ENCODE measurements at regions not wholly inside any gene's neighbourhood (a gene's known extent, or its start where the extent isn't known, plus 50 kb on each side); places are given as distances from the start of the nearest gene placed in this dataset.
"Not testable (repeated sequence)": the region's sequence is repeated elsewhere in the genome, so short reads cannot be mapped to it uniquely, and the experiment has no call there.

DNA sequence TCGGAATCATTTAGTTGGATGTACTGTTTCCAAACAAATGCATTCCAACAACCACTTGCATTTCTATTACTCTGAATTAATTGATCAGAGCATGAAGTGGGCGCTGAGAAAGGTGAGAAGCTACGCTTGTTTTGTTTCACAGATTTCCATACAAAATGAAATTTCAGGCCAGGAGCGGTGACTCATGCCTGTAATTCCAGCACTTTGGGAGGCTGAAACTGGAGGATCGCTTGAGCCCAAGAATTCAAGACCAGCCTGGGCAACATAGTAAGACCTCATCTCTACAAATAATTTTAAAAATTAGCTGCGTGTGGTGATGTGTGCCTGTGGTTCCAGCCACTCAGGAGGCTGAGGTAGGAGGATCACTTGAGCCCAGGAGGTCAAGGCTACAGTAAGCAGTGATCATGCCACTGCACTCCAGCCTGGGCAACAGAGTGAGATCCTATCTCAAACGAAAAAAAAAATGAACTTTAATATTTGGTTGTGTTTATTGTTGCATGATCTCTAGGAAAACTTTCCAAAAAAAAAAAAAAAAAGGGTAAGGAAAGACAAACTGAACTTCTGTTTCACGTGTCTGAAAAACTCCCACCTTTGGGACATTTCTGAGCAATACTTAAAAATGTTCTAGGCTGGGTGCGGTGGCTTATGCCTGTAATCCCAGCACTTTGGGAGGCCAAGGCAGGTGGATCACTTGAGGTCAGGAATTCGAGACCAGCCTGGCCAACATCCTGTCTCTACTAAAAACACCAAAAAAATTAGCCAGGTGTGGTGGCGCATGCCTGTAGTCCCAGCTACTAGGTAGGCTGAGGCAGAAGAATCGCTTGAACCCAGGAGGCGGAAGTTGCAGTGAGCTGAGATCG, 103.1 kb downstream of the TFAP2A start:
- not testable (repeated sequence) for H3K4me3 ChIP-seq (ENCODE audit: low read length); H3K9me3 ChIP-seq (ENCODE audit: low read depth, low read length); H3K4me1 ChIP-seq (ENCODE audit: insufficient read depth, low read length); H3K27me3 ChIP-seq (ENCODE audit: insufficient read depth, low read length)

DNA sequence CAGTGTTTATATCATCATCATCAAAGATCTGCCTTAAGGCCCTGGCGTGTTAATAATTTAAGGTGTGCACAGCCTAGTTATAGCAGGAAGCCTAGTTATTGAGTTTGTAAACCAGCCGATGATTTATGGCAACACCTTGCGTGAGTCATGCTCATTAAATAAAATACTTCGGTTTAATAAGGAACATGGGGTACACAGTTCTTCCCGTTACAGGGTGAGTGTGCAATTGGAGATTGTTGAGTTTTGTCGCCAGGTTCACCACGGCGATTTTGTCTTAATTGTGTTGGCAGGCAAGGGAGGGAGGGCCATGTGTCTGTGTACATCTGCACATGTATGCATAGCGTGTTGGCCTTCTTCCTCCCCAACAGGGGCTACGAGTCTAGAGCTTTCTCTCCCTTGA, 104.0 kb downstream of the TFAP2A start:
- no peaks in the 10 kb centered on the region for H3K27me3 ChIP-seq (ENCODE audit: insufficient read depth, low read length)

DNA sequence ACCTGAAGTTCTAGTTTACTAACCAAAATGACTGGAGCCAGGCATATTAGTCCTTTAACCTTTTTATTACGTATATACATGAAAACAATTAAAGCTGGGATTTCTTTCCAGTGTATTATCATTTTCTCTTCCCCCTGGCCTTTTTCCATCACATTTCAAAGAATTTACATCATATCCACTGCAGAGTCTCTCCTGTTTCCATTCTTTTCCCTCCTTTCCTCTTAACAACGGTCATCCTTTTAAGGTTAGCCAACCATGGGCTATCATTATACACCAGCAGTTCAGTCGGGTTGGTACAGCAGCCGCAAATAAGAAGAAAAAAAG, 104.6 kb downstream of the TFAP2A start:
- Histone ChIP-seq H3K9me3 (ENCODE audit: low read depth, low read length) (no peaks in the 10 kb centered on the region), H3K27me3 (ENCODE audit: insufficient read depth, low read length) (no peaks in the 10 kb centered on the region), H3K4me3 (ENCODE audit: low read length) (no peak overlapping the region), H3K4me1 (ENCODE audit: insufficient read depth, low read length) (no peaks in the 10 kb centered on the region)

More for the DNA sequence above, 104.0 kb downstream of the TFAP2A start:
- Histone ChIP-seq H3K4me3 (ENCODE audit: low read length) (no peak overlapping the region), H3K9me3 (ENCODE audit: low read depth, low read length) (no peaks in the 10 kb centered on the region), H3K4me1 (ENCODE audit: insufficient read depth, low read length) (no peaks in the 10 kb centered on the region)

DNA sequence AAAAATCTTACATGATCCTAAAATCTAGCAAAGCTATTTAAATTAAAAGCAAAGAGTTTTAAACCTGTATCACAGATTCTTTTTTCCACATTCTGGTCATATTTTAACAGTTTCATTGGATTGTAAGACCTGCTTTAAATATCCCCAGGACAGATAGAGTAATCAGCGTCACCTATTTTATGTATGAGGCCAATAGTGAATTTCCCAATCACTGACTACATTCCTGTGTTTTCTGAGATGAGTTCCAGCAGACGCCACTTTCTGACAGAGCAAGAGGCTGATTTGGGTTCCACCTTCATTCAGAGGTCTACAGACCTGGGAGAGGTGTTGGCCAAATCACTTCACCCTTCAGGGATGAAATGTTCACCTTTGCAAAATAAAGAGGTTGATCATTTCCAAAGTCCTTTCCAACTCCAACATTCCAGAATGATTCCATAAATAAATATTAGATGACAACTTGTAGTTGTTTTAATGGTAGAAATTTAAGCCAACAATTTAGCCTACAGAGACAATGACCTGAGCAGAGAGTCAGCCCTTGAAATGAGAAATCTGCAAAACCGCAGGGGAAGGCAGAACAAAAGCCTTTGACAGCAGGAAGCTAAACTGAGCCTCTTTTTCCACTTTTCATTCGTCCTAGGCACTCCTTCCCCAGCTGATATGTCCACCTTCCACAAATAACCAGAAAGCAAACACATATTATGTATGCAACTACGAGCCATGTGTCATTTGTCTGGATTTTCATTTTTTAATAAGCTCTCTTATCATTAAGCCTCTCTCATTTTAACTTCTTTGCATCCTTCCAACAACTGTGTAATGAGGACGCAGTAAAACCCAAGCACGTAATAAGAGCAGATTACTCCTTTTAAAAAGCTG, 105.2 kb downstream of the TFAP2A start:
- Histone ChIP-seq H3K4me3 (ENCODE audit: low read length) (no peak overlapping the region), H3K4me1 (ENCODE audit: insufficient read depth, low read length) (no peaks in the 10 kb centered on the region), H3K27me3 (ENCODE audit: insufficient read depth, low read length) (no peaks in the 10 kb centered on the region), H3K9me3 (ENCODE audit: low read depth, low read length) (no peaks in the 10 kb centered on the region)

DNA sequence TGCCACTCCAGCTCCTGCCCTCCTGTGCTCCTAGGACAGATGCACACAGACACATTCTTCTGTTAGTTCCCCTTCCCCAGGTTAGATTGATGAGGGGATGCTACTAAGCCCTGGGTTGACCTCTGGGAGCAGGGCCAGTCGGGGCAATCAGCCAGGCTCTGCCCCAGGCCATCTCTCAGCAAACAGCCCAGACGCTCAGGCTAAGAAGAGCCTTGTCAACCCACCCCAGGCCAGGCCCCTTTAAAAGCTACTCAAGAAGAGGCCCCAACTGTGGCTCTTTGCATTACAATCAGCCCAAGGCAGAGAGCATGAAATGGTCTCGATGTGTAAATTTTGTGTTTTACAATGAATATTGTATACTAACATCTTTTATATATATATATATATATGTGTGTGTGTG, 107.4 kb downstream of the TFAP2A start:
- no peaks in the 10 kb centered on the region for H3K9me3 ChIP-seq (ENCODE audit: low read depth, low read length)
- H3K27me3 ChIP-seq (ENCODE audit: insufficient read depth, low read length), result no peaks in the 10 kb centered on the region
- H3K4me1 ChIP-seq (ENCODE audit: insufficient read depth, low read length), result no peaks in the 10 kb centered on the region
- H3K4me3 ChIP-seq (ENCODE audit: low read length), result no peak overlapping the region

DNA sequence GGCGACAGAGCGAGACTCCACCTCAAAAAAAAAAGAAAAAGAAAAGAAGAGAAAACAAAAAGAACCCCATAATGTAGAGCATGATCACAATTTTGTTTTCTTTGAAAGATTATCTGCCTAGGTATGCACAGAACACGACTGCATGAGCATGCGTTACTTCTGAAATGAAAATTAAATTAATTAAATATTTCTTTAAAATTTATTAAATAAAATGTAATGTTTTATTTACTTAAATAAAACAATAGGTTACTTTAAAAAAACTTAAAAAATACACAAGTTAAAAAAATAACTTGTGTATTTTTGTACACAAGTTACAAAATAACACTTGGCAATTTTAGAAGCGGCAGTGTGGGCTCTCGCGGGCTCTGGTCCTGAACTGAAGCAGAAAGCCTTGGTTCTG, 107.8 kb downstream of the TFAP2A start:
- no peaks in the 10 kb centered on the region for H3K27me3 ChIP-seq (ENCODE audit: insufficient read depth, low read length)
- no peak overlapping the region for H3K4me3 ChIP-seq (ENCODE audit: low read length)
- no peaks in the 10 kb centered on the region for H3K9me3 ChIP-seq (ENCODE audit: low read depth, low read length)
- no peaks in the 10 kb centered on the region for H3K4me1 ChIP-seq (ENCODE audit: insufficient read depth, low read length)

DNA sequence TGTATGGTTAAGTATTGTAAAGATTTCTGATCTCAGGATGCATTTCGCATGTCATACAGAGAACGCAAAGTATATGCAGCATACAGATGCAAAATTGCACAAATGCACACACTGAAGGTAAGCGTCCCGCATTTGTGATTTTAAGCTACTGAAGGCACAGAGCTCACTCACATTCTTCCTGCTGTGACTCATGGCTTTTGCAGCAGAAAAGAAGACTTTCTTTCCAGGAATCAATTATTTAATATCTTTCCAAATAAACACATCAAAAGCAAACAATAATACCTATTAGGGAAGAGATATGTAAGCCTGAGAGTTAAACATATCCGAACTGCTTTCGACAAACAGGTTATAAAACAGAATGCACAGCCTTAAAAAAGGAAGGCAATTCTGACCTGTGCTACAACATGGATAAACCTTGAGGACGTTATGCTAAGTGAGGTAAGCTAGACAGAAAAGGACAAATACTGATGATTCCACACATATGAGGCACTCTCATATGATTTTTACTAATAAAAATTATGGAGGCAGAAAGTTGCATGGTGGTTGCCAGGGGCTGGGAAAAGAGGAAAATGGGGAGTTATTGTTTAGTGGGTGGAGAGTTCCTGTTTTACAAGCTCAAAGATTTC, 109.0 kb downstream of the TFAP2A start:
- no peaks in the 10 kb centered on the region for H3K9me3 ChIP-seq (ENCODE audit: low read depth, low read length)
- H3K4me1 ChIP-seq (ENCODE audit: insufficient read depth, low read length), result no peaks in the 10 kb centered on the region
- H3K4me3 ChIP-seq (ENCODE audit: low read length), result no peak overlapping the region
- no peaks in the 10 kb centered on the region for H3K27me3 ChIP-seq (ENCODE audit: insufficient read depth, low read length)

DNA sequence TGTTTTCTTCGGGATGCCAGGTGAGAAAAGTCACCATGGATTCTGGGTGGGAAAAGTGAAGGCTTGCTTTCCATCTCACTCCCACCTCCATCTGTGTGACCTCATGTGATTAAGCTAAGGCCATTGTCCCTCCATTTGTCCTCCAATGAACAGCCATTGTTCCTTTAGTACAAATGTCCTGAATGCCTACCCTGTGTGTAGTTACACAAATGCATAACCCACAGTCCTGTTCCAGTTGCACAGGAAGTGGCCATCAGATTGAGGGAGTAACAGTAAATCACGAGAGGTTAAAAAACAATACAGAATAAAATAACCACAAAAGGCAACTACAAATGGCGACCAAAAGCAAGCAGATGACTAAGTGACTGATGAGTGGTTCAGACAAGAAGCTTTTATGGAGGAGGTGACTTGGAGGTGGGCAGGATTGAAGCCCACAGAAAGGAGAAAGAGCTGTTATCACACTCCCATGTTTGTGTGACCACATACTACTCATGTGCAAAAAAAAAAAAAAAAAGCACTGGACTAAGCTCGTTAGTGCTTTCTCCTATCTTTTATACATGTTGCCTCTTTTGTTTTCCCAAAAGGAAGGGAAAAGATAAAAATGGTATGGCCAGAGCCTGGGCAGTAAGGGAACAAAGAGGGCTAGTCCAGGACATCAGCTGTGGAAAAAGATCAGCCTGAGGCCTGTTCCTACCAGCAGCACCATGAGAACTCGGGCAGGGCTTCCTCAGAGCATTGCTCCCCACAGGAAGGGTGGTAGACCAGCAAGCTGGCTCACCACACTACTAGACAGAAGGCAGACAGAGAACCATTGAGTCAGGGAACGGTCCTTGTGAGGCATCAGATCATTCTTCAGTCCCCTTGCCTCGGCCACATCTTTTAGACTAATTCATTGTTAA, 111.0 kb downstream of the TFAP2A start:
- Histone ChIP-seq H3K4me1 (ENCODE audit: insufficient read depth, low read length) (no peaks in the 10 kb centered on the region), H3K27me3 (ENCODE audit: insufficient read depth, low read length) (no peaks in the 10 kb centered on the region), H3K9me3 (ENCODE audit: low read depth, low read length) (no peaks in the 10 kb centered on the region), H3K4me3 (ENCODE audit: low read length) (no peak overlapping the region)

DNA sequence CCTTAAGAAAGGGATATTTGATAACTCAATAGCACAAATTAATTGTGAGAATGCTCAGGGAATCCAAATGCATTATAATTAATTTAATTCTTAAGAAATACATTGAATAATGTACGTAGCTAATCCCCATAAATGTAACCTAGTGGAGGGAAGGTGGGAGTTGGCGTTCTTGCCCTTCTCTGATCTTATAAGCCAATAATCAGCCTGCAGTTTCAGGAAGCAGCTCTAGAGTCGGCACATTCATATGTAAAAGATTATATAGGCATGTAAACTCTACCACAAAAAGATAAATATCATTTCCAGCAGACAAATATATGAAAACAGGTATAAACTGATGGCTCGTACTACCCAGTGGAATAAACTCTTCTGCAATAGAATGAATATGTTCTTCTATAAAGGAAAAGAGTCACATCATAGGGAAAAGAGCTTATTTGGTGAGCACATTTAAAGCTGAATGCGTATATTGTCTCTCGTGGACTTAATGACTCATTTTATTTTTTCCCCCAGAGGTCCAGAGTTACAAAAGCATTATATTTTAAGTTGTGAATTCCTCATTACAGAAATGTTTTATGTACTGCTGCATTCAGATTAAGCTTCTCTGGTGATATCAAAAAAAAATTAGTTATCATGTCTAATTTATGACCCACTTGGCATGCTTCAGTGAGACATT, 112.2 kb downstream of the TFAP2A start:
- Histone ChIP-seq H3K9me3 (ENCODE audit: low read depth, low read length) (no peaks in the 10 kb centered on the region), H3K4me3 (ENCODE audit: low read length) (no peak overlapping the region), H3K27me3 (ENCODE audit: insufficient read depth, low read length) (no peaks in the 10 kb centered on the region), H3K4me1 (ENCODE audit: insufficient read depth, low read length) (no peaks in the 10 kb centered on the region)

DNA sequence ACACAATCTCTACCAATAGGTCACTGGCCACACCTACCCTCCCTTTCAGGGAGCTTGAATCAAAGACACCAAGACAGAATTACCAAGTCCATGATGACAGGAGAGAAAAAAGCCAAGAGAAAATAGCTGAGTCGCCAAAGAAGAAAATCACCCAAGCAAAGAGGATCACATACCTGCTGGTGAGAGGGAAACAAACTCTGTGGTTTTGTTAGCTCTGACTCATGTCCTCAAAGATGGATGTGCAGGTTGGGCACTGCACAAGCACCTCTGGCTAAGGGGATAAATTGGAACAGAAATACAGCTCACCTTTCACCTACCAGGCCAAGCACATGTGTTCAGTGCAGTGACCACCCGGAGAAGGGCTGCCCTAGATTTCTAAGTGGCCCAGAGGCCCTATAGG, 114.8 kb downstream of the TFAP2A start:
- H3K9me3 ChIP-seq (ENCODE audit: low read depth, low read length), result no peaks in the 10 kb centered on the region
- H3K27me3 ChIP-seq (ENCODE audit: insufficient read depth, low read length), result no peaks in the 10 kb centered on the region
- H3K4me3 ChIP-seq (ENCODE audit: low read length), result no peak overlapping the region
- H3K4me1 ChIP-seq (ENCODE audit: insufficient read depth, low read length), result no peaks in the 10 kb centered on the region

DNA sequence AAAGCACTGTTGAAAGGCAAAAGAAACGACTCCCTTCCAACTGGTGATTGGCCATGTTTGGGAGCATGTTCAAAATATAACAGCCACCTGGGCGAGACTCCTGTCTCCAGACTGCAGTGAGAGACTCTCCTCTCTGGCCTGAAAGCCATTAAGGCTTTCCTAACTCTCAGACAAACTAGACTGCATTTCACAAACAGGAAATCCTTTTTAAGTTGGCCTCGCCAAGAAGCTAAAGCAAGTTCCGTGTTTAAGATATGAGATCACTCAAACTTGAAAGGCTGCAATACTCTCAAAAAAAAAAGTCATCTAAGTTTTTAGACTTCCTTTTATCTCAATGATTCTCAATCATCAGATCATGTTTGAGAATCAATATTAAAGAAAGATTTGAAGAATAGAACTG, 117.0 kb downstream of the TFAP2A start:
- no peak overlapping the region for H3K4me3 ChIP-seq (ENCODE audit: low read length)

DNA sequence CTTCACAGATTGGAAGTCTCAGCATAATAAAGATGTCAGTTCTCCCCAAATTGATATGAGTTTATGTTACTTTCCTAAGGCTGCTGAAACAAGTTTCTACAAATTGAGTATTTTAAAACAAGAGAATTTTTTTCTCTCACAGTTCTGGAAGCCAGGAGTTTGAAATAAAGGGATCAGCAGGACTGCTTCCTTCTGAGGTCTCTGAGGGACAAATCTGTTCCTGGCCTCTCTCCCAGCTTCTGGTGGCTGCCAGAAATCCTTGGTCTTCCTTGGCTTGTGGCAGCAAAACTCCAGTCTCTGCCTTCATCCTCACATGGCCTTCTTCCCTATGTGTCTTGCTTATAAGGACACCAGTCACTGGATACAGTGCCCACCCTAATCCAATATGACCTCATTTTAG, 136.1 kb downstream of the TFAP2A start:
- Histone ChIP-seq H3K9me3 (ENCODE audit: low read depth, low read length) (no peaks in the 10 kb centered on the region), H3K27me3 (ENCODE audit: insufficient read depth, low read length) (peaks cover 2% of the 10 kb centered on the region), H3K4me3 (ENCODE audit: low read length) (no peak overlapping the region), H3K4me1 (ENCODE audit: insufficient read depth, low read length) (no peaks in the 10 kb centered on the region)

More for the DNA sequence above, 117.0 kb downstream of the TFAP2A start:
- Histone ChIP-seq H3K9me3 (ENCODE audit: low read depth, low read length) (no peaks in the 10 kb centered on the region), H3K27me3 (ENCODE audit: insufficient read depth, low read length) (no peaks in the 10 kb centered on the region), H3K4me1 (ENCODE audit: insufficient read depth, low read length) (no peaks in the 10 kb centered on the region)

DNA sequence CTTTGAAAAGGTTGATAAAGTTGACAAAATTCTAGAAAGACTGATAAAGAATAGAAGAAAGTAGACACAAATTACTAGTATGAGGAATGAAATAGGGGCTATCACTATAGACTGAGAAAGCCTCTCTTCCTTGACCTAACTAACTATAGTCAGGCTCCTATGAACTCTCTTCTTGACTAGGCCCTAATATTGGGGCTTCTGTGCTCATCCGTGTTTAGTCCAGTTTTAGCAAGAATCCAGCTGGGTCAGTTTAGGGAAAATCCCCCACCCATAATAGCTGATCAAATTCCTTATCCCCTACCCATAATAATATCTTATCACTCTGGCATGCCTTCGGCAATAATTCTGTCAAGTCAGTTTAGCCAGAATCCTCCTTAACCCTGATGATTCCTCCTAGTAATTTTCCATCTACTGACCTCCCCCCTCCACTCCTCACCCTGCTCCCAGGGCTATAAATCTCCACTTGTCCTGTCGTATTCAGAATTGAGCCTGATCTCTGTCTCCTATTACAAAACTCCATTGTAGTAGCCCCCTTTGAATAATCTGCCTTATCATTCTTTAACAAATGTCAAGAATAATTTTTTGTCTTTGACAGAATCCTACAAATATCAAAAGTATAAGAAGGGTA, 138.1 kb downstream of the TFAP2A start:
- Histone ChIP-seq H3K27me3 (ENCODE audit: insufficient read depth, low read length) (peaks cover 2% of the 10 kb centered on the region), H3K4me3 (ENCODE audit: low read length) (no peak overlapping the region), H3K4me1 (ENCODE audit: insufficient read depth, low read length) (no peaks in the 10 kb centered on the region), H3K9me3 (ENCODE audit: low read depth, low read length) (no peaks in the 10 kb centered on the region)

DNA sequence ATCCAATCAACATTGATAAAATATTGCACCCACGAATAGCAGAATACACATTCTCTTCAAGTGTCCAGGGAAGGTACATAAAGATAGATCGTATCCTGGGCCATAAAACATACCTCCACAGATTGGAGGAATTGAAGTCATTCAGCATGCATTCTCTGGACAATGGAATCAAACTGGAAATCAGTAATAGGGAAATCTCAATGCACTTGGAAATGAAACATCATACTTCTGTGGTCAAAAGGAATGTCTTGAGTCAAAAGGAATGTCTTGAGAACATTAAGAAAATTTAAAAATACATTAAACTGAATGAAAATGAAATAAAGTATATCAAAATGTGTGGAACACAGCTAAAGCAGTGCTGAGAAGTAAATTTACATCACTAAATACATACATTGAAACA, 138.8 kb downstream of the TFAP2A start:
- Histone ChIP-seq H3K4me3 (ENCODE audit: low read length) (no peak overlapping the region), H3K27me3 (ENCODE audit: insufficient read depth, low read length) (peaks cover 2% of the 10 kb centered on the region), H3K9me3 (ENCODE audit: low read depth, low read length) (no peaks in the 10 kb centered on the region), H3K4me1 (ENCODE audit: insufficient read depth, low read length) (no peaks in the 10 kb centered on the region)
